NK-92 treated with Interleukin-12 subunit alpha and Interleukin-12 subunit beta, amount 100 ng/mL, for 24 hours (cell line): ENCODE measurements at regions not wholly inside any gene's neighbourhood (a gene's known extent, or its start where the extent isn't known, plus 50 kb on each side); places are given as distances from the start of the nearest gene placed in this dataset.

Experiments used
- DNase-seq: peaks from one replicate; lab custom pipeline; 2025; lab: John Stamatoyannopoulos, UW

DNA sequence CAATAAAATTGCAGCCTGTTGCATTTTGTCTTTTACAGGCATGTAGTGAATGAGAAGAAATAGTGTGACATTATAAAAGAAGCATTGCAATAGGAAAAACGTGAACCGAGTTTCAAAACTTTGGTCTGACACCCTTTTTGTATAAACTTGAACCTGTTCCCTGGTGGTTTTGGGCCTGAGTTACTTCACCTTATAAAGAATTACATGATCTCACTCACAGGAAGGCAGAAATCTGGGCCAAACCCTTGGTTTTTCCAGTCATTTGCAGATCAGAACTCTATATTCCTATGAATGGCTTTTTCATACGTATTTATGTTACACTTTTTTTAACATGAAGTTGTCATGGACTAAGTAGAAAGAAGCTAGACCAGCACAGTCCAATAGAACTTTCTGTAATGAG, 138.5 kb upstream of the FLRT2 start:
- no peak for DNase-seq

DNA sequence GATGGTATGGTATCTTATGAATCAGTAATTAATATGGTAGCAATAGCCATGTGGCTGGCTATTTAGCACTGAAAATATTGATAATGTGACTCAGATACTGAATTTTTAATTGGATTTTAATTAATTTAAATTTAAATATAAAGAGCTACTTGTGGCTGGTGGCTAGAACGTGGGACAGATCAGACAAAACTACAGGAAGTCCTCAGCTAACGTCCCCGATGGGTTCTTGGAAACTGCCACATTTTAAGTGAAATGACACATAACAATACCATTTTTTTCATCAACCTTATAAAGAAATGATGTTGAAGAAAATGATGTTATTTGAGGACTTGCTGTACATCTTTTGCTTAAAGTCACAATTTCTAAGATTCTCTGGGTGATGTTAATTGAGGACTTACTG, 138.1 kb upstream of the FLRT2 start:
- DNase-seq: no peak

DNA sequence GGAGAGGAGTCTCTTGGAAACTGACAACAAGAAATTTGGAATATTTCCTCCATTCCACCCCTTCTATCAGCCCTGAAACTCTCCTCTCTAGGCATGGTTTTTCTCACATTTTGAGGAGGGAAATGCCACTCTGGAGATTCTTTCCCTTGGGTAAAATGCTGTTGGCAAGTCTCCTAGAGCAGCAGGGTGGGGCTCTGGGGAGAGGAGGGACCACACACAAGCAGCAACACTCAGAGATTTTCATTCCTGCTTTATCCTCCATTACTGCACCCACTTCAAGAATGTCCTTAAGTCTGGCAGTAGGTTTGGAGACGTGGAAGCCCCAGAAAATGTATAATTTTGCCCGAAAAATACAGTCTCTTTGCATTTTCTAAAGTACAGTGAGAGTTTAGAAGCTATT, 130.8 kb upstream of the FLRT2 start:
- DNase-seq: no peak

DNA sequence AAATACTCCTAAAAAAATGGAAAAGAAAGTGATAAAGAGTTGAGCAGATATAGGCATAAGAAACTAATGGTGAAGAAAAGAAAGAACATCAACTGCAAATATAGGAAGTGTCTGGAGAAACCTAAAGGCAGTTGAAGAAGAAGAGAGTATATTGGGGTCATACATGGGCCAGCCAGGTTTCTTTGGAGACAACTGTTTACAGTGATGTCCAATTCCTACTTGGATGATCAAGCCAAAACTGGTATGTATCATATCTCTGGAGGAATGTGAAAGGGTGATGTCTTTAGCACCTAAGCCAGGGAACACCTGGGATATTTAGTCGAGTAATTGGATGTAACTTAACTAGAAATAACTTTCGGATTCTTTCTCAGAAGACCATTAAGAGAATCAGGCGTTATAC, 129.3 kb upstream of the FLRT2 start:
- DNase-seq: no peak

DNA sequence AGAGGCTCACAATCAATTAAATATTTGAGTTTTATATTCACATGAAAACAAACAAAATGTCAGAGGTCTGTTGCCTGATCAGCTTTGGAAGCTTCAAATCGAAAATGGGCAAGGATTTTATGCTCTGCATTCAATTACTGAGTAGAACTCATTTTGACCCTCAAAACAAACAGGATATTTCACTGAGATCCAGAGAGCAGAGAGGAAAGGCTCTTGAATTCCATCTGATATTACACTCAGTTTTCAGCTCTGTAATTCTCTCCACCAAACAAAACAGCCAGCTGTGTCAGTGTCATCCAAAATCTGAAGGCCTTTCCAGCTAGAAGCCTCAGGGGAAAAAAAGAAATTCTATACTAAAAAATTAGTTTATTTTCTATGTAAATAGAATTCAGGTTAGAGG, 128.6 kb upstream of the FLRT2 start:
- no peak for DNase-seq

DNA sequence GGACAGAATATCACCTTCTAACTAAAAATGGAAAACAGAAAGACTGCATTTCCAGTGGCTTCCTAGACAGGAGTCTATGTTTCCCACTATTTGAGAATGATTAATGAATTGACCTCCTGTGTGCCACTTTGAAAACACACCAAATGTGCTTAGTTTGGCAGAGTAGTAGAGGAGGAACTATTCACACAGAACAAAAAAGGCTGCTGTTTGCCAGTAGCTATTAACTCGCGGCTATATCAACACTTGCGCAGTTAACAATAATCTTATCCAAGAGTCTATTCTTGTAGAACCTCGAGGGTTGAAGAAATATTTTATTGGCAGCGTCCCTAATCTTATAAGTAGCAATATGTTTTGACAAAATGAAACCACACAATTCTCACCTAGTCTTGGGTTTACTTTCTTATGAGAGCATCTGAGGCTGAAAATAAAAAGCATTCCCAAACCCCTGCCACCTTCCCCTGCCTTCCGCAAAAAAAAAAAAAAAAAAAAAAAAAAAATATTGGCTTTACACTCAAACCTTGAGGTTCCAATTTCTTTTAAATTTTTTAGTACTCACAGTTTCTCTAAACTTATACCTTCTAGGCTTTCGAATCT, 127.3 kb upstream of the FLRT2 start:
- DNase-seq: no peak

DNA sequence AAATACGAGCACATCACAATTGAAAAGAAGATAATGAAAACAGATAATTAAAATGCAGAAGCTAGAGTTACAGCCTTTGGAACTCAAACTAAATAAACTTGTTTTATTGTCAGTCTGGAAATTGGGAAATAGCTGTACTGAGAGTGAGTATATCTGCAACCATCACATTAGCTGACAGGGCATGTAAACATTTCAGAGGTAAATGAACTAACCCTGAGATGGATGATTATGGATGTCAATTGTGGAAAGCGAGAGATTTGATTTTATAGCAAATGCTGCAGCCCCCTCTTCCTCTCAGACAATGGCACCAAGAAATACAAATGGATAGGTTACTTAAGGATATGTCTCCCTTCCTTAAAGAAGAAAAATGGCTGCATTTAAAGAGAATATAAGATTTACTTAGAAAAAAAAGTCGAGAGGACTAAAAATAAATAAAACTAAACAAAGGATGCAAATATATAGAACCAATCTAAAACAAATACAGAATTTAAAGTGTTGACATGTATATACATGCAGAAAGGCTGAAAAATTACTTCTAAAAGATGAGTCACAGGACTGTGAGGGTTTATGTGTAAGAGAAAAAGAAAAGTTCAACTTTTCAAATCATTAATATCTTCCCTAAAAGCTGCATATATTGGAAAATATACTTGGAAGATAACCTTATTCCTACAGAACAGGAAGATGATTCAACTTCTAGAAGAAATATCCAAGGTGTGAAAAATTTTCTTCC, 120.3 kb upstream of the FLRT2 start:
- DNase-seq: no peak

DNA sequence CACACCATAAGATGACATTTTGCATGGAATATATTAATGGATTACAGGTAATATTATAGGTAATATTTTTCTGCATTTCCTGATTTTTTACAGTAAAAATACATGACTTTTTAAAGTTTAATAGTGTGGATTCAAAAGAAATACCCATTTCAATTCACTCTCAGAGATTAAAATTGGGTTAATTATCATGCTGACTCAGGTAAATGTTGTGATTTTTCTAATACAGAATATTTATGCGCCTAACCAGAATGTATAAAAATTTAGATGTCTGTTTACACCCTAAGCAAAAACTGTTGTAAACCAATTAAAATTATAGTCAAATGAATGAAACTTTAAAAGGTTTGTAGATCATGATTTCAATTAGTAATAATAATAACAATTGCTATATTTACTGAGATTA, 117.2 kb upstream of the FLRT2 start:
- DNase-seq: no peak

DNA sequence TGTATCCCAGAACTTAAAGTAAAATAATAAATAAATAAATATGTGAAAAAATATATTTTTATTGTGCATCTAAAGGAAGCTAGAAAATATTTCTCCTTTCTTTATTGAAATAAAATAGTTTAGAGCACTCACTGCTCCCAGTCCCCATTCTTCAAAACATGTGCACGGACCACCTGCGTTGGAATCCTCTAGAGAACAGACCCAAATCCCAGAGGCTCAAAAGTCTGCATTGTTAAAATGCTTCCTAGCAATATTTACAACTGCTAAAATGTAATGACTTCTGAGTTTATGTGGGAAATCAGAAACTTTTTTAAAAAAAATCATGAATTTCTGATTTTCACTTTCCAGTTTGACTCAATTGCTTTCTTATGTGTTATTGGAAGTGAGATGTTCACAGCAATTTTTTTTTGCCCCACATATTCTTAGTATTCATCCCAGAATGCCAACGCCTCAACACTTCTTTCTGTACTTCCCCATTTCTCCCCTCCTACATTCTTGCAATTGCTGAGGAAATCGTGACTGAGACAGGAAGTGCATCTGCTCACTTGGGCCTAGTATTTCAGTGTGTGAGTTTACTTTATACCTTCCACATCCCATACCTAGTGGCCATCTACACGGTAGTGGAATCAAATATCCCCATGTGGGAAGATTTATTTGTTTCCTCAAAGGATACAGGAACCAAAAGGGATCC, 116.0 kb upstream of the FLRT2 start:
- no peak for DNase-seq

DNA sequence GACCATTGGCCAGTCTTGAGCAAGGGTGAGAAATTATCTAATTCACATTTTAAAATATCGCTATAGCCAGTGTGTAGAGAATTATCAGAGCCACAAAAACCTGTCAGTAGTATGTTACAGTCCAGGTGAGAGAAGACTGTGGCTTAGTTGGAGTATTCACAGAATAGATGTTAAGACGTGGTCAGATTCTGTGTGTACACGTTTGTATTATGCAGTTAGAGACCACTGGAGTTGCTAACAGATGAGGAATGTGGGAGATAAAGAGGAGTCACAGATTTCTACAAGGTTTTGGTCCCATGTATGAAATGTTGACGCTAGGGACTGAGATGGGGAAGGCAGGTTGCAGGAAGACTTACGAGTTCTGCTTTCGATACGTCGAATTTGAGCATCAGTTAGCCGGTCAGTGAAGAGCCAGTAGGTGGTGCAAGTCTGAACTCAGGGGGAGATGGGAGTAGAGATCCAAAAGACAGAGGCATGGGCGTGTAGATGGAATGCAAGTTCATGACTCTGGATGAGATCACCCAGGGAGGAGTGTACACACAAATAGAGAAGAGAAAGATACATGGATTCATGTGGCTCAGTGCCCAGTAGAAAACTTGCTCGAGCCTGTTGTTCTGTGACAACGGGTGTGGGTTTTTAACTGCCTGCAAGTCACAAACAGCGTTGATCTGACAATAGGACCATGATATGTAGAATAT, 114.8 kb upstream of the FLRT2 start:
- peak; percentile 5 for DNase-seq

DNA sequence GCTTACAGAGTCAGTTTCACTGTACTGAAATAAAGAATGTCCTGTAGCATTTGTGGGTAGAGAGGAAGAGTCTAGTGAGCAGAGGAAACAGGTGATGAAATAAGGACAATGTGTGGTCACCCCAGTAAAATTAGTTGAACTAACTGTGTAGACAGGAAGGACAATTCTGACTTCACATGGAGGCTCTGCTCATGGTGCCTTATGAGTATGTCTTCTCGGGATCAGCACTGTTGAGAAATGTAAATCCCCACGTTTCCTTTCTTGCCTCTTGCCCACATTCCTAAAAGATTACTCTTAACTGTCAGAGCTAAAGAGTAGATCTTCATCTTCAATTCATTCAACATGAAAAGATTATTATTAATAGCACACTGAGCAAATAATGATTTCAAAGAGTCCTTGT, 113.2 kb upstream of the FLRT2 start:
- no peak for DNase-seq

DNA sequence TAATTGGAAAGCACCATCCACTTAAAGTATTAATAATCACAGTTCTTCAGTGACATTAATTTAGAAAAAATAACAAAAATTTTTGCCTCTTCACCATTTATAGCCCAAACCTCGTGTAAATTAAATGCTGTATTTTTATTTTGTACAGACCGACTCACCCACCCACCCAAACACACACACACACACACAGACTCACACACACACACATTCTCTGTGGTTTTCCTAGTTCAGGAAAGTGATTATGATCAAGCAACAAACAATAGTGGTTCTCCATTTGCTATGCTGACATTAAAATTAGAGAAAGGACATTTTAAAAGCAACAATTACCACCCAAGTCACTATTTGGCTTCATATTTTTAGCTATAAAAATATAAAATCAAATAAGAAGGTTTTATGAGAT, 112.5 kb upstream of the FLRT2 start:
- no peak for DNase-seq

DNA sequence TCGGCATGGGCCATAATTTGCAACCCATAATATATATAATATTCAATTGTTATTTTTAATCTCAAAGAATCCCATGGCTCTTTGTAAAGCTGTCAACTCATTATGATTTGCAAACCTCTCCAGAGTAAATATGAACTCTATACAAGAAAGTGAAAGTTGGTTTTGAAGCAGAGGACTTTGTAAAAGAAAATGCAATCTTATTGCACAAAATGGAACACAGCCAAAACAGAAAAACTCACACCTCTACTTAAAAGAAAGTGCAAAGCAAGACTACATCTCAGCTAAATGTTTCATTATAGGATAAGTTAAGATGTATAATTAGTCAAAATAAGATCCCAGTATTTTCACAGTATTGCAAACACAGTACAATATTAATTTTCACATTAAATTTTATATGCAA, 111.2 kb upstream of the FLRT2 start:
- DNase-seq: no peak

DNA sequence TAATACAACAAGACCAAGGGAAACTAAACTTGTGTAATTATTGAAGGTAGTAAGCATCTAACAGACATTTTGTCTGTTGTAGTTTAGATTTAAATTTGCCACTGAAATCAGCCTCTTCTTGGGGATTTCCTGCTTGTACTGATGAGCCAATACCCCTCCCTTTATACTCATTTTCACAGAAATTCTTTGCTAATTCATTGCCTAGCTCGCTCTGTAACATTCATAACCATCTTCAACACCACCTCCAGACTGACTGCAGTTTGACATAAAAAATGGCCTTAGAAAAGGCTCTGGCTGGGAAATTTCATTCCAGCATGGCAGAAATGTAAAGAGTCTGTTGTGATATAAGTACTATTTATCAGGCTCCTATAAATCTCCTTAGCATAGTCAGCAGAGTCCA, 109.7 kb upstream of the FLRT2 start:
- DNase-seq: no peak

DNA sequence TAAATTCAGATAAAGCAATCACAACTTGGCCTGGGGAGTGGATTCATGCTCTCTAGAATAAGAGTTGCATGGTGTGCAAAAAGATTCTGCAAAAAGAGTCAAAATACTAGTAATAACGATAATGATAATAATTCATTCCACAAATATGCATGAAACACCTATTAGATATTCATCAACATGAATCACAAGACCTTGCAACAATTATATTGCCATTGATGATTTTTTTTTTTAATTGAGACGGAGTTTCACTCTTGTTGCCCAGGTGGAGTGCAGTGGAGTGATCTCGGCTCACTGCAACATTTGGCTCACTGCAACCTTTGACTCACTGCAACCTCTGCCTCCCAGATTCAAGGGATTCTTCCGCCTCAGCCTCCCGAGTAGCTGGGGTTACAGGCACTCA, 109.2 kb upstream of the FLRT2 start:
- DNase-seq: no peak

DNA sequence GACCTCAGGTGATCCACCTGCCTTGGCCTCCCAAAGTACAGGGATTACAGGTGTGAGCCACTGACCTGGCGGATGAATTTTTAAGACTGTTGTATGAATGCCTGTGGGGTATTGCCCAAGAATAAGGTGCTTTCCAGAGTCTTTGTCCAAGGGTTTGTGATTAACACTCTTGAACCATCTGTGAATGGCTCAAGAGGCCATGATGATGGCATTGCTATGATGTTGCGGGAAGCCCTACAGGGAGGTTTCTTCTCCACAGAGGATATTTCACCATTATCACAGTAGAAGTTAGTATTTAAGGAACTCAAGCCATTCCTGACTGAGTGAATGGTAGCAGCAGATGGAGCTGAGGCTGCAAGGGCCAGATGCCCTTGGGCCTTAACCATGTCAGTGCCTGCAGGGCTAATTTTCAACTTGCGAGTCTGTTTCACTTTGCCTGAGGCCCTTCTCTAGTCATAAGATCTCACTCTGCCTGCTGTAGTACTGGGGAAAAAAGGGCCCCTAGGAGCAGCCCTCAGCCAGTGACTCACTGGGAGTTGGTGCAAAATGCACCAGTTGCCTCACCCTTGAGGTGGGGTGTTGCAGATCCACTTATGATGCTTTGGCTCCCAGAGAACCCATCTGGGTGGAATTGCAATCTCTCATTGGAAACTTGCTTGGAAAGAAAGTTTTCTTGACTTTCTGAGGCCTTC, 108.6 kb upstream of the FLRT2 start:
- no peak for DNase-seq

DNA sequence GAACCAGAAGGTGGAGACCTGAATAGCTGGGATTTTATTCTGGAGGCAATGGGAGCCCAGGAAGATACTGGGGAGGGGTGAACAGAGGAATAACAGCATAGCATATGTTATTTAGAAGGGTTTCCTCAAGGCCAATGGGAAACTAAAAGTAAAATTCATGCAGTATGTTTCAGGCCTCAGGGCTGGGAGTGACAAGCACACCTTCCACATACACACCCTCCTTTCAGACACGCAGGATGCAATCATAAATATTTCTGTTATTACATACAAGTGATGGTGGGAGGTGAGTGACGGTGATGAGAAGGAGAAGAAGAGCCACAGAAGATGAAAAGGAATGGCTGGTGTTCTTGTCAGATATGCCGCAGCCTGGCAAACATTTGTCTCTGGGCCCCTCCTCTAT, 106.1 kb upstream of the FLRT2 start:
- no peak for DNase-seq

DNA sequence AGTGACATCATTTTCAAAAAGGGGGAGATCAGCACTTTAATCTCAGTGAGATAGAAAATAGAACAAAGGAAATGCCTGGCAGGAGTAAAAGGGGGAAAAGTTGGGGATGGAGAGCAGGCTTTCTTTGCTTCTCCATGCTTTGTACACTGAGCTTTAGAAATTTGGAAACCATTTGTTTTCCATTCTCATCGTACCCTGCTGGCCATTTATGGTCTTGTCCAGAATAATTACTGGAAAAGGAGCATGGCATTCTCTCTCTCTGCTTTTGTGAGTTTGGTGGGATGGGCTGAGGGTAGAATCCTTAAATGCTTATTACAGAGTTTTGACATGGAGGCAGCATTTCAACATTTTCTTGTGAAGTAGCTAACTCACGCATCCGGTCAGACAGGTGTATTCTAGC, 104.4 kb upstream of the FLRT2 start:
- DNase-seq: no peak

DNA sequence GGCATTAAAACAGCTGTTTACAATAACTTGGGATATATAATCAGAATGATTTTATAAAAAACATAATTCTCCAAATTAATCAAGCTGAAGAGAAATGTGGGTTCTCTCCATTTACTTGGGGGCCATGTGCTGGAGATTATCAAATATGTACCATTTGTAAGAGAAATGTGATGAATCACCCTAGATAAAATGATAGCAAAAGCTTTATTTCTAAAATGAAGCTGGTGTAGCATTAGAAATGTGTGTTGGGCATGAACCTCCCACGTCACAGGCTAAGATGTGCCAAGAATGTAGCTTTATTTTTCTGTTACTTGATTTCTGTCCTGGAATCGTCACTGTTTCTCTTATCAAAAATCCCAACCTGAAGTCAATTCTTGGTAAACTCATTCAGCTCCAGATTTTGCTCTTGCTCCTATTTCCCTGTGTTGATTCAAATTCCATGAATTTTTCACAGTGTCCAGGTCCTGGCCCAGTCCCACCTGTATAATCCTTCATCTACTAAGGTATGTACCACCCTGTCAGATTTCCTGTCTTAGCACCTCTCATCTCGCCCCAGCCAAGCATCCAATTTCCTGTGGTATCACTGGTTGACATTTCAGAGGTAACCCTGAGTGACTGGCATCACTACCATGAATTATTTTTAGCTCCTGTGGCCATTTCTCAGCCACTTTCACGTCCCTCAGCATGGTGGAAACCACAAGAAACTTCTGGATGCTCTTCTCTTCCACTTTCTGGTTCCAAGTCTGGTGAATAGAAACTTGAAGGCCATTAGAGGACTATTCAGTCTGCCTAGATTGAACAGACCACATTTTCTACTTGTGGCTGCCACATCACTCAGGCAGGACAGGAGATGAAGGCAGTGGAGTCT, 103.6 kb upstream of the FLRT2 start:
- DNase-seq: no peak

DNA sequence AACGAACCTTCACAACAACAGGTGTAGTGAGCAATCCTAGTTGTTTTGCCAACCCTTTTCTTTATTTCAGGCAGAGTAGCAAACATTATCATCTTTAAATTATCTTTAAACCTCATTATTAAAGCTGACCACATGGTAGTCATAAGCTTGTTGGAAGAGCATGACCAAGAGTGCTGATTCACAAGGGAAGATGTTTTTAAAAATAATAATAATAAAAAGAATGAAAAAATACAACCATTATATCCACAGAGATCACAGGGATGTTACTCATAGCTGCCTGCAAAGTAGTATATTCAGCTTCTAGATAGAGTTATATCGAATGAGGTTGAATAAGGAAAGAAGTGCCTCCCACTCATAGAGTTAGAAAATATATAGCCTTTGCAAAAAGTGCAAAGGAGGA, 101.0 kb upstream of the FLRT2 start:
- DNase-seq: no peak

DNA sequence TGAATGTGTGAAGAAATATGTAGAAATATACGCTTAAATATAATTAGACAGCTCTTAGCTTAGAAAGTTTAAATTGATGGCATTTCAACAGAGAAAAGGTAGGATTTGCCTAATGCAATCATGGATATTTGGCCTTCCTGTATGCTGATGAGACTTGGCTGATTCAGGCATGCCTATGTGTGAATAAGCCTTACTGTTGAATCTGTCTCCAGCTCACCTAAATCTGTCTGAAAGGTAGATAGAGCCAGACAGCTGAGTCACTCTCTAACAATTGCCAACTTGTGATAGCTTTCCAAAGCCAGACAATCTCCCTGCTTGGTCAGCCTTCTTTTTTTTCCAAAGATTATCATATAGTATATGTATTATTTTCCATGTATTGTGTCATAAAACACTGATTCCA, 92.8 kb upstream of the FLRT2 start:
- DNase-seq: no peak
